PC-3 (cell line): ENCODE measurements at regions not wholly inside any gene's neighbourhood (a gene's known extent, or its start where the extent isn't known, plus 50 kb on each side); places are given as distances from the start of the nearest gene placed in this dataset.

Experiments used
- ATAC-seq: fragments of 200-7000 bp; cut with Tn5 transposase; 2 replicates; pipeline ENCODE4 v1.9.1; 2020; ENCODE audit warnings: mild to moderate bottlenecking, moderate library complexity
- BruUV-seq: library from RNA; stranded (reverse); fragments of 400-500 nt; replicated peaks from 2 replicates; lab custom pipeline; 2021; lab: Mats Ljungman, UMichigan
- CTCF ChIA-PET: fragments of 300-600 bp; sonication (Branson Sonifier 250); formaldehyde crosslinking; loops from one replicate; lab custom pipeline; 2022; ENCODE audit warnings: antibody characterized with exemption; lab: Charles Lee
- POLR2A ChIA-PET: fragments of 300-600 bp; sonication (Branson Sonifier 250); formaldehyde crosslinking; loops from one replicate; lab custom pipeline; 2022; ENCODE audit warnings: antibody characterized with exemption; ENCODE audit not compliant: unreplicated experiment; lab: Charles Lee
- DNase-seq: peaks from one replicate; pipeline ENCODE4 v3.0.0-alpha.2; 2015
- H2AFZ ChIP-seq: fragments of 300-600 bp; sonication (generic); 2 replicates; pipeline ENCODE4 v1.6.0; 2016; ENCODE audit warnings: antibody characterized with exemption, low read length
- H3F3A ChIP-seq: fragments of 300-600 bp; sonication (generic); one replicate; pipeline ENCODE4 v1.6.0; 2017; ENCODE audit warnings: antibody characterized with exemption, low read length, control low read depth, mild to moderate bottlenecking; ENCODE audit not compliant: unreplicated experiment
- H3K27ac ChIP-seq: fragments of 300-600 bp; sonication (generic); 2 replicates; pipeline ENCODE4 v1.5.1; 2016; ENCODE audit warnings: mild to moderate bottlenecking, low read length
- H3K27me3 ChIP-seq: fragments of 300-600 bp; sonication (generic); 2 replicates; pipeline ENCODE4 v1.6.1; 2016; ENCODE audit warnings: low read length, mixed read lengths
- H3K36me3 ChIP-seq: fragments of 300-600 bp; sonication (generic); 2 replicates; pipeline ENCODE4 v1.6.1; 2016; ENCODE audit warnings: low read depth, mixed run types, low read length, mixed read lengths
- H3K4me1 ChIP-seq: fragments of 300-600 bp; sonication (generic); 2 replicates; pipeline ENCODE4 v1.5.1; 2016; ENCODE audit warnings: low read length; ENCODE audit not compliant: insufficient read depth
- H3K4me2 ChIP-seq: fragments of 300-600 bp; sonication (generic); 2 replicates; pipeline ENCODE4 v1.6.0; 2016; ENCODE audit warnings: low read length
- H3K4me3 ChIP-seq: fragments of 300-600 bp; sonication (generic); 2 replicates; pipeline ENCODE4 v1.5.1; 2016; ENCODE audit warnings: mild to moderate bottlenecking, low read length, mixed read lengths
- H3K79me2 ChIP-seq: fragments of 300-600 bp; sonication (generic); 2 replicates; pipeline ENCODE4 v1.6.1; 2017; ENCODE audit warnings: low read length, mixed read lengths
- H3K9ac ChIP-seq: fragments of 300-600 bp; sonication (generic); 2 replicates; pipeline ENCODE4 v1.6.0; 2016; ENCODE audit warnings: mild to moderate bottlenecking, low read length
- H3K9me2 ChIP-seq: fragments of 300-600 bp; sonication (generic); replicated peaks from 2 replicates; pipeline ENCODE4 v1.6.1; 2016; ENCODE audit warnings: mixed run types, low read length, mixed read lengths
- H3K9me3 ChIP-seq: fragments of 300-600 bp; sonication (generic); 2 replicates; pipeline ENCODE4 v1.6.1; 2016; ENCODE audit warnings: low read length, mixed read lengths
- H4K20me1 ChIP-seq: fragments of 300-600 bp; sonication (generic); 2 replicates; pipeline ENCODE4 v1.6.1; 2016; ENCODE audit warnings: low read length, mixed read lengths
- EZH2 ChIP-seq: fragments of 300-600 bp; sonication (generic); IDR thresholded peaks from one replicate; pipeline ENCODE4 v1.6.1; 2017; ENCODE audit warnings: antibody characterized with exemption, mild to moderate bottlenecking, low read length; ENCODE audit not compliant: unreplicated experiment
- EZH2phosphoT487 ChIP-seq: fragments of 300-600 bp; sonication (generic); IDR thresholded peaks from 2 replicates; pipeline ENCODE4 v1.6.1; 2018; ENCODE audit warnings: mild to moderate bottlenecking, antibody characterized with exemption, low read length, borderline replicate concordance
- intact Hi-C: fragments of 100-400 bp; cut with micrococcal nuclease; formaldehyde crosslinking; loops from 2 replicates; pipeline ENCODE4 v1.9.0; 2023
- TF ChIP-seq, protein P1 (sequence below): fragments of 300-600 bp; sonication (generic); conservative IDR thresholded peaks from 2 replicates; pipeline ENCODE4 v1.5.1; 2017; ENCODE audit warnings: antibody characterized with exemption, low read depth, mild to moderate bottlenecking, low read length

DNA sequence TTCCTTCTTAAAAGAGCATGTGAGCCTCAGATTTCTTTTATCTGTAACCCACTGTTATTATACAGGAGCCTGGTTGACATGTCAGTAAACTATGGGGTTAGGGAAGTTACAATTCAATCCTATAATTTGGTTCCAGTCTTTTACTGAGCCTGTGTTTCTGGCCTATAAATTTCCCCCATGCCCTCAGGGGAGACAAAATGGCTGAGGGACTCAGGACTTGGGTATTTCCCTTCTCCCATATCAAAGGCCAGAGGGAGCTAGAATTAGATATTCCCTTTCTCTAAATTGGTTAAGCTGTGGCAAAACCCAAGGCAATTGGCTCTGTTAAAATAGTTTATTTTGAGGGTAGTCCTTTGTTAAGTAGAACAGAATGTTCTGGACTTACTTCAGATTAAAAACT is 823.2 kb downstream of the TLE1 start:
- 0 out of 2 replicates have a peak overlapping the region, but pooled peaks have one; percentile 20 for H3K9ac ChIP-seq
- intact Hi-C loops: loop anchor here (5.0 kb wide), 1 partner anchor 169 kb away; no protein-coding TSS in a partner anchor
- DNase-seq (no peak), ATAC-seq (no peak)
- peak overlapping the region; percentile 85 for H3K27ac ChIP-seq
- H3K4me3 ChIP-seq: no peak overlapping the region
- H3K9me3 ChIP-seq: no peaks in the 10 kb centered on the region
- peaks cover 14% of the 10 kb centered on the region for H3K4me1 ChIP-seq
- no TSS peak for BruUV-seq
- H3K36me3 ChIP-seq: peaks cover 2% of the 10 kb centered on the region; the same call in 1 of the 2 replicates
- H3K4me2 ChIP-seq: no peak overlapping the region
- no peaks in the 10 kb centered on the region for H3K27me3 ChIP-seq
- H3K9me2 ChIP-seq: no peaks in the 10 kb centered on the region; the same call in 1 of the 2 replicates
- POLR2A ChIA-PET: no interaction called here
- no peaks in the 10 kb centered on the region for H4K20me1 ChIP-seq
- CTCF ChIA-PET: no interaction called here
- no peaks in the 10 kb centered on the region for H3K79me2 ChIP-seq
- no peak overlapping the region for H2AFZ ChIP-seq
- H3F3A ChIP-seq: peaks cover 4% of the 10 kb centered on the region
- TF ChIP-seq, protein P1, sequence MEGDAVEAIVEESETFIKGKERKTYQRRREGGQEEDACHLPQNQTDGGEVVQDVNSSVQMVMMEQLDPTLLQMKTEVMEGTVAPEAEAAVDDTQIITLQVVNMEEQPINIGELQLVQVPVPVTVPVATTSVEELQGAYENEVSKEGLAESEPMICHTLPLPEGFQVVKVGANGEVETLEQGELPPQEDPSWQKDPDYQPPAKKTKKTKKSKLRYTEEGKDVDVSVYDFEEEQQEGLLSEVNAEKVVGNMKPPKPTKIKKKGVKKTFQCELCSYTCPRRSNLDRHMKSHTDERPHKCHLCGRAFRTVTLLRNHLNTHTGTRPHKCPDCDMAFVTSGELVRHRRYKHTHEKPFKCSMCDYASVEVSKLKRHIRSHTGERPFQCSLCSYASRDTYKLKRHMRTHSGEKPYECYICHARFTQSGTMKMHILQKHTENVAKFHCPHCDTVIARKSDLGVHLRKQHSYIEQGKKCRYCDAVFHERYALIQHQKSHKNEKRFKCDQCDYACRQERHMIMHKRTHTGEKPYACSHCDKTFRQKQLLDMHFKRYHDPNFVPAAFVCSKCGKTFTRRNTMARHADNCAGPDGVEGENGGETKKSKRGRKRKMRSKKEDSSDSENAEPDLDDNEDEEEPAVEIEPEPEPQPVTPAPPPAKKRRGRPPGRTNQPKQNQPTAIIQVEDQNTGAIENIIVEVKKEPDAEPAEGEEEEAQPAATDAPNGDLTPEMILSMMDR: no peak
- no peak for TF ChIP-seq EZH2phosphoT487
- TF ChIP-seq EZH2: no peak

DNA sequence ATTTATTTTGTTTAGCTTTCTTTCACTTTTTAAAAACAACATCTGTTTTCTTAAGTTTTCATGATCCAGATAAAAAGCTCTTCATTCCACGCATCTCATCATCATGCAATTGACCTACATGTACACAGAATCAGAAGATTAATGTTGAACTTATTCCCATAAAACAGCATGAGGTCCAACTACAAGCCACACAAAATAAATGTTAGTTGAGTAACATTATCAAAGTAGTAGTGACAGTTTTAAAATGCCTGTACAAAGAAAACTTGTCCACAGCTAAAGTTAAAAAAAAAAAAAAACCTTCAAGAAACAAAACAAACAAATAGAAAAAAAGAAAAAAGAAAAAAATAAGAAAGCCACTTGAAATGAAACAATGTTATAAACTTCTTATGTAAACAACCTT is 846.3 kb downstream of the TLE1 start:
- no peak overlapping the region for H3K27ac ChIP-seq
- H2AFZ ChIP-seq: no peak overlapping the region
- DNase-seq (no peak), ATAC-seq (no peak)
- POLR2A ChIA-PET: interaction anchor here (0.5 kb wide), 1 partner anchor 82 kb away, joined by 3 read pairs; no protein-coding TSS in a partner anchor
- no peak overlapping the region for H3K4me3 ChIP-seq
- H3K9me3 ChIP-seq: no peaks in the 10 kb centered on the region
- no peaks in the 10 kb centered on the region for H3K27me3 ChIP-seq
- H3K4me1 ChIP-seq: no peaks in the 10 kb centered on the region
- no peak overlapping the region for H3K4me2 ChIP-seq
- intact Hi-C loops: no loop called here
- CTCF ChIA-PET: no interaction called here
- no peak overlapping the region for H3K9ac ChIP-seq
- no TSS peak for BruUV-seq
- H3K36me3 ChIP-seq: no peaks in the 10 kb centered on the region
- H3K9me2 ChIP-seq: no peaks in the 10 kb centered on the region
- no peaks in the 10 kb centered on the region for H3K79me2 ChIP-seq
- no peaks in the 10 kb centered on the region for H3F3A ChIP-seq
- H4K20me1 ChIP-seq: no peaks in the 10 kb centered on the region
- TF ChIP-seq EZH2 (no peak), EZH2phosphoT487 (no peak)
- TF ChIP-seq, protein P1: no peak

DNA sequence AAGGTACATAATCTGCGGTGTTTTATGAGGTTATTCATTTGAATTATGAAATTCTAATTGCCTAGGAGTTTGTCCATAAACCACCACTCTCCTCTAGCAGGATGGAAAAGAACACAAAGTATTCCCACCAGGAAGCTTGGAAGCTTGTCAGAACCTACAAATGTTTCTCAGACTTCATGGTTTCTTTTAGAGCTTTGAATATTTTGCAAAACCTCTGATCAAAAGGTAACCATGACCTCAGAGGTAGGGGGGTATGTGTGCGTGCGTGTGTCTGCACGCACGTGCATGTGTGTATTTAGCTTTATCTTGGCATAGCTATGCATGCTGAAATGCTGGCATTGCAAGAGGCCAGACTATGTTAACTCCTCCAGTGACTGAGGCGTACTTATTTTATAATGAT is 847.0 kb downstream of the TLE1 start:
- no peak overlapping the region for H3K9ac ChIP-seq
- ChIA-PET CTCF (no interaction called here), POLR2A (interaction anchor here (0.5 kb wide), 1 partner anchor 81 kb away, joined by 3 read pairs; no protein-coding TSS in a partner anchor)
- no peaks in the 10 kb centered on the region for H3K9me2 ChIP-seq
- no peak overlapping the region for H3K4me3 ChIP-seq
- DNase-seq (no peak), ATAC-seq (no peak)
- no peak overlapping the region for H3K27ac ChIP-seq
- no TSS peak for BruUV-seq
- intact Hi-C loops: no loop called here
- H3F3A ChIP-seq: no peaks in the 10 kb centered on the region
- H3K4me1 ChIP-seq: no peaks in the 10 kb centered on the region
- H3K9me3 ChIP-seq: no peaks in the 10 kb centered on the region
- no peak overlapping the region for H3K4me2 ChIP-seq
- no peaks in the 10 kb centered on the region for H3K27me3 ChIP-seq
- H2AFZ ChIP-seq: no peak overlapping the region
- no peaks in the 10 kb centered on the region for H4K20me1 ChIP-seq
- H3K36me3 ChIP-seq: no peaks in the 10 kb centered on the region
- H3K79me2 ChIP-seq: no peaks in the 10 kb centered on the region
- no peak for TF ChIP-seq EZH2
- TF ChIP-seq, protein P1: no peak
- no peak for TF ChIP-seq EZH2phosphoT487
